ENCODE measurements at regions not wholly inside any gene's neighbourhood (a gene's known extent, or its start where the extent isn't known, plus 50 kb on each side); places are given as distances from the start of the nearest gene placed in this dataset.
"Not testable (repeated sequence)": the region's sequence is repeated elsewhere in the genome, so short reads cannot be mapped to it uniquely, and the experiment has no call there.

GRCh38 chr4:19119904-19120560 is 1098.5 kb upstream of the LCORL start:
- no peak for DNase-seq (ENCODE audit: low read depth in 2 of 2, low spot score in 1 of 2)

GRCh38 chr4:19117022-19117421 is 1095.5 kb upstream of the LCORL start:
- no peak for DNase-seq (ENCODE audit: low read depth in 2 of 2, low spot score in 1 of 2)

- DNase-seq (ENCODE audit: low read depth in 2 of 2, low spot score in 1 of 2) = no peak
Measured at GRCh38 chr4:19104176-19104575, 1082.6 kb upstream of the LCORL start.

GRCh38 chr4:19095491-19096046 is 1074.0 kb upstream of the LCORL start:
- no peak for DNase-seq (ENCODE audit: low read depth in 2 of 2, low spot score in 1 of 2)

- no peak for DNase-seq (ENCODE audit: low read depth in 2 of 2, low spot score in 1 of 2)
Measured at GRCh38 chr4:19093951-19094350, 1072.4 kb upstream of the LCORL start.

- no peak for DNase-seq (ENCODE audit: low read depth in 2 of 2, low spot score in 1 of 2)
Measured at GRCh38 chr4:19092797-19093196, 1071.2 kb upstream of the LCORL start.

- no peak for DNase-seq (ENCODE audit: low read depth in 2 of 2, low spot score in 1 of 2)
Measured at GRCh38 chr4:19074036-19074435, 1052.5 kb upstream of the LCORL start.

GRCh38 chr4:19063662-19064061 is 1042.1 kb upstream of the LCORL start:
- no peak for DNase-seq (ENCODE audit: low read depth in 2 of 2, low spot score in 1 of 2)

- DNase-seq (ENCODE audit: low read depth in 2 of 2, low spot score in 1 of 2) = no peak
Measured at GRCh38 chr4:19054916-19055315, 1033.4 kb upstream of the LCORL start.

GRCh38 chr4:19051831-19052230 is 1030.3 kb upstream of the LCORL start:
- no peak for DNase-seq (ENCODE audit: low read depth in 2 of 2, low spot score in 1 of 2)

GRCh38 chr4:19047279-19047880 is 1025.8 kb upstream of the LCORL start:
- DNase-seq (ENCODE audit: low read depth in 2 of 2, low spot score in 1 of 2) = no peak

- DNase-seq (ENCODE audit: low read depth in 2 of 2, low spot score in 1 of 2) = no peak
Measured at GRCh38 chr4:19039816-19040215, 1018.3 kb upstream of the LCORL start.

GRCh38 chr4:19038231-19038630 is 1016.7 kb upstream of the LCORL start:
- no peak for DNase-seq (ENCODE audit: low read depth in 2 of 2, low spot score in 1 of 2)

- DNase-seq (ENCODE audit: low read depth in 2 of 2, low spot score in 1 of 2) = no peak
Measured at GRCh38 chr4:19033816-19034733, 1012.5 kb upstream of the LCORL start.

GRCh38 chr4:19030536-19030935 is 1009.0 kb upstream of the LCORL start:
- DNase-seq (ENCODE audit: low read depth in 2 of 2, low spot score in 1 of 2) = no peak

- DNase-seq (ENCODE audit: low read depth in 2 of 2, low spot score in 1 of 2) = no peak
Measured at GRCh38 chr4:19030048-19030447, 1008.5 kb upstream of the LCORL start.

GRCh38 chr4:19026281-19026680 is 1004.7 kb upstream of the LCORL start:
- no peak for DNase-seq (ENCODE audit: low read depth in 2 of 2, low spot score in 1 of 2)

- no peak for DNase-seq (ENCODE audit: low read depth in 2 of 2, low spot score in 1 of 2)
Measured at GRCh38 chr4:19025031-19025430, 1003.5 kb upstream of the LCORL start.

- DNase-seq (ENCODE audit: low read depth in 2 of 2, low spot score in 1 of 2) = no peak
Measured at GRCh38 chr4:19024047-19024446, 1002.5 kb upstream of the LCORL start.

- no peak for DNase-seq (ENCODE audit: low read depth in 2 of 2, low spot score in 1 of 2)
Measured at GRCh38 chr4:19021617-19022016, 1000.1 kb upstream of the LCORL start.

GRCh38 chr4:19016550-19016949 is 995.0 kb upstream of the LCORL start:
- DNase-seq (ENCODE audit: low read depth in 2 of 2, low spot score in 1 of 2) = not testable (repeated sequence)

- DNase-seq (ENCODE audit: low read depth in 2 of 2, low spot score in 1 of 2) = no peak
Measured at GRCh38 chr4:19014594-19014993, 993.0 kb upstream of the LCORL start.
